Upper lobe of right lung (tissue), 1 donor: ENCODE measurements at regions not wholly inside any gene's neighbourhood (a gene's known extent, or its start where the extent isn't known, plus 50 kb on each side); places are given as distances from the start of the nearest gene placed in this dataset.
"Not testable (repeated sequence)": the region's sequence is repeated elsewhere in the genome, so short reads cannot be mapped to it uniquely, and the experiment has no call there.

Experiments
- ATAC-seq: fragments of 200-7000 bp; cut with Tn5 transposase; one replicate; pipeline ENCODE4 v1.9.1; 2020; ENCODE audit warnings: mild to moderate bottlenecking, moderate library complexity
- DNase-seq: peaks from one replicate; pipeline ENCODE4 v3.0.0-alpha.2; 2020
- H3K27ac ChIP-seq: fragments of 200-600 bp; one replicate; pipeline ENCODE4 v1.8.0; 2022
- H3K27me3 ChIP-seq: fragments of 200-600 bp; one replicate; pipeline ENCODE4 v1.8.0; 2022; ENCODE audit warnings: mild to moderate bottlenecking
- H3K36me3 ChIP-seq: fragments of 200-600 bp; one replicate; pipeline ENCODE4 v1.8.0; 2022
- H3K4me1 ChIP-seq: fragments of 200-600 bp; one replicate; pipeline ENCODE4 v1.8.0; 2022
- H3K4me3 ChIP-seq: fragments of 200-600 bp; one replicate; pipeline ENCODE4 v1.8.0; 2022; ENCODE audit warnings: mild to moderate bottlenecking
- H3K9me3 ChIP-seq: fragments of 200-600 bp; one replicate; pipeline ENCODE4 v1.8.0; 2022
- CTCF ChIP-seq: fragments of 200-600 bp; IDR thresholded peaks from one replicate; pipeline ENCODE4 v1.8.0; 2022; ENCODE audit warnings: antibody characterized with exemption
- intact Hi-C: fragments of 100-400 bp; cut with DNase I; formaldehyde crosslinking; loops from one replicate; pipeline ENCODE4 v1.11.0; 2022
- donor health status: DM: no; HTN: yes; CAD: no; lungs with severe emphysema.

- DNase-seq (no peak), ATAC-seq (no peak)
- Histone ChIP-seq H3K4me3 (no peak overlapping the region), H3K9me3 (no peaks in the 10 kb centered on the region), H3K27ac (no peak overlapping the region), H3K27me3 (no peaks in the 10 kb centered on the region), H3K4me1 (no peaks in the 10 kb centered on the region), H3K36me3 (no peaks in the 10 kb centered on the region)
- no peak for TF ChIP-seq CTCF
- intact Hi-C loops: no loop called here
These were observed 55.1 kb upstream of the SEC24B start for GRCh38 chr4:109378511-109378910.

- Histone ChIP-seq H3K36me3 (no peaks in the 10 kb centered on the region), H3K9me3 (no peaks in the 10 kb centered on the region), H3K4me1 (no peaks in the 10 kb centered on the region), H3K27ac (no peak overlapping the region), H3K27me3 (no peaks in the 10 kb centered on the region), H3K4me3 (no peak overlapping the region)
- DNase-seq (no peak), ATAC-seq (no peak)
- intact Hi-C loops: no loop called here
- no peak for TF ChIP-seq CTCF
These were observed 55.5 kb upstream of the SEC24B start for GRCh38 chr4:109378076-109378475.

- no peaks in the 10 kb centered on the region for H3K4me1 ChIP-seq
- H3K27me3 ChIP-seq: no peaks in the 10 kb centered on the region
- no peak overlapping the region for H3K4me3 ChIP-seq
- DNase-seq (no peak), ATAC-seq (peak; percentile 78)
- intact Hi-C loops: no loop called here
- H3K9me3 ChIP-seq: no peaks in the 10 kb centered on the region
- H3K27ac ChIP-seq: no peak overlapping the region
- no peak for TF ChIP-seq CTCF
- no peaks in the 10 kb centered on the region for H3K36me3 ChIP-seq
These were observed 57.7 kb upstream of the SEC24B start for GRCh38 chr4:109375778-109376414.

- H3K36me3 ChIP-seq: no peaks in the 10 kb centered on the region
- intact Hi-C loops: no loop called here
- no peak overlapping the region for H3K27ac ChIP-seq
- ATAC-seq: no peak
- no peaks in the 10 kb centered on the region for H3K4me1 ChIP-seq
- no peak for DNase-seq
- H3K4me3 ChIP-seq: no peak overlapping the region
- no peaks in the 10 kb centered on the region for H3K27me3 ChIP-seq
- TF ChIP-seq CTCF: no peak
- H3K9me3 ChIP-seq: no peaks in the 10 kb centered on the region
These were observed 65.0 kb upstream of the SEC24B start for GRCh38 chr4:109368661-109369060.

- Histone ChIP-seq H3K36me3 (no peaks in the 10 kb centered on the region), H3K9me3 (no peaks in the 10 kb centered on the region), H3K27me3 (no peaks in the 10 kb centered on the region), H3K4me3 (no peak overlapping the region), H3K4me1 (no peaks in the 10 kb centered on the region), H3K27ac (no peak overlapping the region)
- TF ChIP-seq CTCF: no peak
- no peak for ATAC-seq
- intact Hi-C loops: no loop called here
- DNase-seq: no peak
These were observed 63.5 kb upstream of the COL25A1 start for GRCh38 chr4:109365939-109366338.

- H3K9me3 ChIP-seq, DNase-seq, H3K4me3 ChIP-seq, H3K27ac ChIP-seq, H3K27me3 ChIP-seq, H3K36me3 ChIP-seq, ATAC-seq, intact Hi-C loops, H3K4me1 ChIP-seq: not testable (repeated sequence)
These were observed 62.8 kb upstream of the COL25A1 start for GRCh38 chr4:109365297-109365696.
